GM13976 (cell line): ENCODE measurements at regions not wholly inside any gene's neighbourhood (a gene's known extent, or its start where the extent isn't known, plus 50 kb on each side); places are given as distances from the start of the nearest gene placed in this dataset.

ENCODE experiments used
- DNase-seq: peaks from one replicate; pipeline ENCODE4 v3.0.0; 2012; ENCODE audit warnings: low spot score
- in situ Hi-C: fragments of 300-500 bp; cut with MboI; formaldehyde crosslinking; loops from one replicate; pipeline ENCODE4 v1.12.0; 2022; ENCODE audit warnings: low sequenced_read_pairs, mixed read lengths, inconsistent platforms; ENCODE audit not compliant: unreplicated experiment
- TF ChIP-seq, protein P1 (sequence below): IDR thresholded peaks from 2 replicates; pipeline ENCODE4 v1.5.1; 2012; ENCODE audit warnings: borderline replicate concordance, mild to moderate bottlenecking; ENCODE audit not compliant: insufficient read depth; ENCODE audit errors: extremely low read depth, missing control alignments, control extremely low read depth

DNA sequence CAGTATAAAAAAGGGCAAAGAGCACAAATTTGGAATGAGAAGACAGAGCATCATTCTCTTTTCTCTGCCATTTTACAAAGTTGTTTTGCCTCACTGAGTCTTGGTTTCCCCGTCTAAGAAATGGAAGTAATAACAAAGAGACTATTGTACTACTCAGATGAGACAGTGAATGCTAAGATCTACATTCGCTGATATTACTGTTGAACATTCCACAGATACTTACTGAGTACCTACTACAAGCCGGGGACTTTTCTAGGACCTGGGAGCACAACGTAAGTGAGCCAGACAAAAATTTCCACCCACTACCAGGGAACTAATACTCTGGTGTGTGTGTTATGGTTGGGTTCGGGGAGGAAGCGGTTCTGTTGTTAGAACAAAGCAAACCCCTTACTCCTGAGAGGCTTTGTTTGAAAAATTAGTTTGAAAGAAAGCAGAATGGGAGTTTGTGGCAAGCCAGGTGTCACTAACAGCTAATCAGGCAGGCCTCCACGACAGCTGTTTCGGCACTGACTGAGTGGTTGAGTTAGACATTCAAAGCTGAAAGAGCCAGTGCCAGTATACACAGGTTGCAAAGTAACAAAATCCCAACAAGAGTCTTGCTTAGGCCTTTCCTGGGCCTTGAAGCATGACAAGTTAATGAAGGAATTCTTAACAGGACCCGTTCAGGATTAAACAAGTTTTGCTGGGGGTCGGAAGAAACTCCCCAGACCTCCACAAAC, 458.3 kb downstream of the EDEM1 start:
- DNase-seq, result no peak
- TF ChIP-seq, protein P1, sequence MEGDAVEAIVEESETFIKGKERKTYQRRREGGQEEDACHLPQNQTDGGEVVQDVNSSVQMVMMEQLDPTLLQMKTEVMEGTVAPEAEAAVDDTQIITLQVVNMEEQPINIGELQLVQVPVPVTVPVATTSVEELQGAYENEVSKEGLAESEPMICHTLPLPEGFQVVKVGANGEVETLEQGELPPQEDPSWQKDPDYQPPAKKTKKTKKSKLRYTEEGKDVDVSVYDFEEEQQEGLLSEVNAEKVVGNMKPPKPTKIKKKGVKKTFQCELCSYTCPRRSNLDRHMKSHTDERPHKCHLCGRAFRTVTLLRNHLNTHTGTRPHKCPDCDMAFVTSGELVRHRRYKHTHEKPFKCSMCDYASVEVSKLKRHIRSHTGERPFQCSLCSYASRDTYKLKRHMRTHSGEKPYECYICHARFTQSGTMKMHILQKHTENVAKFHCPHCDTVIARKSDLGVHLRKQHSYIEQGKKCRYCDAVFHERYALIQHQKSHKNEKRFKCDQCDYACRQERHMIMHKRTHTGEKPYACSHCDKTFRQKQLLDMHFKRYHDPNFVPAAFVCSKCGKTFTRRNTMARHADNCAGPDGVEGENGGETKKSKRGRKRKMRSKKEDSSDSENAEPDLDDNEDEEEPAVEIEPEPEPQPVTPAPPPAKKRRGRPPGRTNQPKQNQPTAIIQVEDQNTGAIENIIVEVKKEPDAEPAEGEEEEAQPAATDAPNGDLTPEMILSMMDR, result no peak
- in situ Hi-C loops, result no loop called here

DNA sequence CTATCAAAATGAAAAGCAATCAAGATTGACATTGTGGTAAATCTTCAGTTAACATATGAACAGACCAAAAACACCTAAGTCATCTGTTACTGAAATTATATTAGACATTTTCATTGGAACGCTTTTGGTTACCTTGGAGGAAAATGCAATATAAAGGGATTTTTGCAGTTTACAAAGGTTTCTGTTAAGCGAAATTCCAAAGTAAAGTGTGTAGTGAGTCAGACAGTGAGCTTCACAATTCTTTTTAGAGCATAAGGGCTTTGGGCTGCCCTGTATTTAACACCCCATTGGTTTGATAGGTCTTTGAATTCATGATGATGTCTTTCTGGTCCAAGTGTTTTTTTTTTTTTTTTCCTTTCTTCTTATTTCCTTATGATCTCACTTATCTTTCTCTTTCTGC, 462.8 kb downstream of the EDEM1 start:
- no peak for DNase-seq
- TF ChIP-seq, protein P1, result no peak
- in situ Hi-C loops, result no loop called here

DNA sequence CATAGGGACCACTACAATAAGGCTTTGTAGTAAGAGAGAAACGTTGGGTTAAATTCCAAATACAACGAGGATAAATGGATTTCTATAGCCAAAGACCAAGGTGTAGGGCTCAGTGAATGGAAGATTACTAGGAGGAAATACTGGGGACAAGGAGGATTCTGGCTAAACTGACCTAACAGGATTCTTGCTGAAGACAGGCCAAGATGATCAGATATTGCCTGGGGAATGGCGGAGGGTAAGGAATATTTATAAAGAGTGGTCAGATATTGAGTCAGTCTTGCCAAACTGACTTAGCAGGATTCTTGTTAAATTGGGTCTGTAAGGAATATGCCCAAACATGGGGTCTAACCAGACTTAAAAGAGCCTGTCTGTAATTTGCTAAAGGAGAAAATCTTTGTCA, 463.8 kb downstream of the EDEM1 start:
- TF ChIP-seq, protein P1, result no peak
- DNase-seq, result no peak
- in situ Hi-C loops, result no loop called here

DNA sequence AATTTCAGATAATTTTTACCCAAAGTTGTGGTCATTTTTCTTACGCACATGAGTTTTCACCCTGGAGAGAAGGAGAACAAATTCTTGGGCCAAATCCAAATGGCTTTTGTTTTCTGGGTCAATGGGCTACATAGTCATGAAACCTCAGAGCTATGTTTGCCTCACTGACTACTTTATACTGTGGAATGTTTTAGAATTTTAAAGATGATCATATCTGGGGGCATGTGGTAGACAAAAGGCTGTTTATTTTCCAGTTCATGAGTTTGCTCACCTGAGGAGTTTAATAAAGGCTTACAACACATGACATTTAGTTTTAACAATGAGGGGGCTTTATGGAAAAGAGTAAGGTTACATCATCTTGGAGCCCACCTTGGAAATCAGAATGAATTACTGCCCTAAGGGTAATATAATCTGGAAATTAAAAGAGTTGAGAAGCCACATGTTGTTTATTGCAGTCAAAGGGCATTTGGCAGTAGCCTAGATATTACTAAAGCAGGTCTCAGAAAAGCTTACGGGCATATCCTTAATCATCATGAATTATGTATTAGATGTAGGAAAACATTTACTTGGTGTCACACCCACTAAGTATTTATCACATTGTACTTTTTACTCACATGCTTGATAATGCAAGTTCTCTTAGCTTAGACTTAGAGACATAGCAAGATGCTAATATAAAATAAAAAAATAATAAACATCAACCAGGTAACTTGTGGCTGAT, 466.1 kb downstream of the EDEM1 start:
- in situ Hi-C loops, result no loop called here
- TF ChIP-seq, protein P1, result no peak
- no peak for DNase-seq

DNA sequence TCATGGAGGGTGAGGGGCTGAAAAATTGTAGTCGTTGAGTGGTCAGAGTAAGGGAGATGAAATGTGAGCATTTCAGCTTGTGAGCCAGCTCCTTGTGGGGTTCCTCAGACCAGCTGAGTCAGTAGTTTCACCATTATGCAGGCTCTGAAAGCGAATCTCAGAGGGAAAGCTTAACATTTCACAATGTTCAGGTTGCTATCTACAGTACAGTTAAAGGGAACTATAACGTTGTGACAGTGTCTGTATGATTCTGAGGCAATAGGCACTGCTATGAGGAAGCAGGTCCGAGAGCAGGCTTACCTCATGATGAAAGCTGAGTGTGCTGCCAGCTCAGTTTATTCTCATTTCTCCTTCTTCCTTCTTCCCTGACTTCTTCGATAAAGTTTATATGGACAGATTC, 469.6 kb downstream of the EDEM1 start:
- TF ChIP-seq, protein P1, result no peak
- in situ Hi-C loops, result no loop called here
- DNase-seq, result no peak

DNA sequence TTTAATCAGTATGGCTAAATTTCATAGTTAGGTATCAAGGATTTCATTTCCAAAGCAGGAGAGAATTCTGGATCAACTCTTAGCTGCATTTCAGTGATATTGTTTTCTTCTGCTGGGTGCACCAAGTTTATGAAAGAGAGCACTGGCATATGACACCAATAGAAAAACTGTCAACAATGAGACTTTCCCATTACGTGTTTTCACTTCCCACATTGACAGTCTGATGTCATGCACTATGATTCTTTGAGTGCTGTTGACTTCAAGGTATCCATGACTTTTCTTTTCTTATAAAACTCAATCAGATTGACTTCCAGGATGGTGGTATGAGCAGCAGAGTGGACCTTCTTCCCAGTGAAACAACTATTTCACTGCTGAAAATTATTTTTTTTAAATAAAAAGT, 476.1 kb downstream of the EDEM1 start:
- in situ Hi-C loops, result no loop called here
- TF ChIP-seq, protein P1, result no peak
- DNase-seq, result no peak
